ENCODE measurements at regions not wholly inside any gene's neighbourhood (a gene's known extent, or its start where the extent isn't known, plus 50 kb on each side); places are given as distances from the start of the nearest gene placed in this dataset.
A peak's percentile ranks its signal among the peaks of the same experiment; 100 is the strongest.

DNA sequence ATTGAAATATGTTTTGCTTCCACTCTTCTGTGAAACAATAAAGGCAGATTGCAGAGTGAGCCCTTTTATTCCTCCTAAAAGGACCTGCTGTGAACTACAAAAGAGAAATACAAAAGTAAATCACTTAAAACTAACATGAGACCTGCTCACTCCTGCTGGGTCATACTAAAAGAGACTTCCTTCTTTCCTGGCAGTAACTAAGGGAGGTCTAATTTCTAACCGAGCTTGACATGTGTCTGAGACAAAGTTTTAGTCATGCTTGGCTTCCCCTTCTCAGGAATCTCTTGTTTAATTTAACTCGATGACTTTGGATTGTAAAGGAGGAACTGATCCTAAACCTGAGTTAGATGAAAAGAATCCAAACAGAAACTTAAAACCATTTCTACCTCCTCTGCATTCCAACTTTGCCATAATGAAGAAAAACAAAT, 86.4 kb upstream of the CDH6 start:
- Histone ChIP-seq H3K4me1 (ENCODE audit: control insufficient read depth in 1 of 2, low read depth in 2 of 2) (peaks cover 7 to 25% of the 10 kb centered on the region in 2 donors), H3K9me3 (no peaks in the 10 kb centered on the region), H3K4me3 (peak overlapping the region; percentile 3), H3K27ac (peak overlapping the region; percentile 23 to 47), H3K36me3 (no peaks in the 10 kb centered on the region), H3K27me3 (replicated peaks; ENCODE audit: insufficient read depth) (no peaks in the 10 kb centered on the region)
- DNase-seq (ENCODE audit: low spot score) (no peak), ATAC-seq (ENCODE audit: insufficient number of reproducible peaks, low FRiP score, low read depth) (no peak)
- TF ChIP-seq, protein P1, sequence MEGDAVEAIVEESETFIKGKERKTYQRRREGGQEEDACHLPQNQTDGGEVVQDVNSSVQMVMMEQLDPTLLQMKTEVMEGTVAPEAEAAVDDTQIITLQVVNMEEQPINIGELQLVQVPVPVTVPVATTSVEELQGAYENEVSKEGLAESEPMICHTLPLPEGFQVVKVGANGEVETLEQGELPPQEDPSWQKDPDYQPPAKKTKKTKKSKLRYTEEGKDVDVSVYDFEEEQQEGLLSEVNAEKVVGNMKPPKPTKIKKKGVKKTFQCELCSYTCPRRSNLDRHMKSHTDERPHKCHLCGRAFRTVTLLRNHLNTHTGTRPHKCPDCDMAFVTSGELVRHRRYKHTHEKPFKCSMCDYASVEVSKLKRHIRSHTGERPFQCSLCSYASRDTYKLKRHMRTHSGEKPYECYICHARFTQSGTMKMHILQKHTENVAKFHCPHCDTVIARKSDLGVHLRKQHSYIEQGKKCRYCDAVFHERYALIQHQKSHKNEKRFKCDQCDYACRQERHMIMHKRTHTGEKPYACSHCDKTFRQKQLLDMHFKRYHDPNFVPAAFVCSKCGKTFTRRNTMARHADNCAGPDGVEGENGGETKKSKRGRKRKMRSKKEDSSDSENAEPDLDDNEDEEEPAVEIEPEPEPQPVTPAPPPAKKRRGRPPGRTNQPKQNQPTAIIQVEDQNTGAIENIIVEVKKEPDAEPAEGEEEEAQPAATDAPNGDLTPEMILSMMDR (IDR thresholded peaks at IDR 0.05) = no peak

DNA sequence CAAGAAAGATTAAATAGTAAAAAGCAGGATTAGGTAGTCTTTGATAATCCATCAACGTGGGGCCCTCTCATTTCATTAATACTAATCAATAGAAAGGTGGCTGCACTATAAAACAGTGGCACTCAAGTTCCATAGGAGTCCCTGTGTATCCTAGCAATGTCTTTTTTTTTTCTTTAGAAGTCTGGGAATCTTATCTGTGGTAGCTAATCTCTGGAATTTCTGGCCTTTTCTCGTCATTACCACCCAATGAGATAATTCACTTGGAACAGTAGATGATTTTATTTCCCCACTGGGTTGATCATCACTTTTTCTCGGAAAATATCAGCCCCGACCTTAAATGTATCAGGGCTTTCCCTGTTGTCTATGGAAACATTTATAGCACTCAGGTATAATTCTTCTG, 86.8 kb upstream of the CDH6 start:
- H3K27me3 ChIP-seq (replicated peaks; ENCODE audit: insufficient read depth) = no peaks in the 10 kb centered on the region
- TF ChIP-seq, protein P1 (IDR thresholded peaks at IDR 0.05) = no peak
- peaks cover 7 to 23% of the 10 kb centered on the region in 2 donors for H3K4me1 ChIP-seq (ENCODE audit: control insufficient read depth in 1 of 2, low read depth in 2 of 2)
- DNase-seq (ENCODE audit: low spot score) = no peak
- ATAC-seq (ENCODE audit: insufficient number of reproducible peaks, low FRiP score, low read depth) = no peak
- no peaks in the 10 kb centered on the region for H3K9me3 ChIP-seq
- peak overlapping the region; percentile 3 for H3K4me3 ChIP-seq
- H3K36me3 ChIP-seq = no peaks in the 10 kb centered on the region
- H3K27ac ChIP-seq = peak overlapping the region; percentile 23 to 47

DNA sequence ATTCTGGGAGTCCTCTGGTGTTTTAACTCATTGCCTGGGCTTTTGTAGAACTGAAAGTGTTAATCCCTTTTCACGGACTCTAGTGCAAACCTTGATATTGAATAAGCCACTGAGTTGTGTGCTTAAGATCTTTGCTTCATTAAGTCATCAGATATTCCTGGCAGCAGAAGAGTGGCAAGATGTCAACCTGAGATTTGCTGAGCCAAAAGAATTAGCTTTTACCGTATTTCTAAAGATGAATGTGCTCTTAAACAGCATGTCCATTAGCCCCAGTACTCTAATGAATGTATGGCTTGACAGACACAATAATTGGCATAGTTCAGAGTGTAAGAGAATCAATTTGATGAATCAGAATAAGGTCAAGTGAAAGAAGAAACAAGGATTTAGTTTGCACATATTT, 87.2 kb upstream of the CDH6 start:
- Histone ChIP-seq H3K9me3 (no peaks in the 10 kb centered on the region), H3K27ac (peak overlapping the region; percentile 23 to 47), H3K4me3 (no peak overlapping the region), H3K4me1 (ENCODE audit: control insufficient read depth in 1 of 2, low read depth in 2 of 2) (peaks cover 7 to 23% of the 10 kb centered on the region in 2 donors), H3K27me3 (replicated peaks; ENCODE audit: insufficient read depth) (no peaks in the 10 kb centered on the region), H3K36me3 (no peaks in the 10 kb centered on the region)
- TF ChIP-seq, protein P1 (IDR thresholded peaks at IDR 0.05) = no peak
- DNase-seq (ENCODE audit: low spot score) = no peak
- no peak for ATAC-seq (ENCODE audit: insufficient number of reproducible peaks, low FRiP score, low read depth)

DNA sequence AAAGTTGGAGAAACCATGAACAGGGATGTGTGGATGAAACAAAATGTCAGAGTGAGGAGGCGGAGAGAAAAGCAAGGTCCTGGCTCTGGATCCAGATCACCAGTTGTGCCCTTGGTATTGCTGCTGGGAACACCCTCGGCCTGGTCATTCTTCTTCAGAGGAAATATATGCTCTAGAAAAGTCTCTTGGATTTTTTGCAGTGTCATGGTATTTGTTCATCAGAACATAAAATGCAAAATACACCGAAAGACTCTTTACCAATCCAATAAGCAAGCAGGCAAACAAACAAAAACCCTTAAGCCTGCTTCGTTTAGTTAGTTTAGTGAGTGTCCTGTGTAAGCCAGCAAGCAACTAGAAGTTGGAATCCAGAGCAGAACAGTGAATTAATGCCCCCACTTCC, 88.7 kb upstream of the CDH6 start:
- Histone ChIP-seq H3K27ac (no peak overlapping the region), H3K4me1 (ENCODE audit: control insufficient read depth in 1 of 2, low read depth in 2 of 2) (peaks cover 7 to 23% of the 10 kb centered on the region in 2 donors), H3K36me3 (no peaks in the 10 kb centered on the region), H3K9me3 (no peaks in the 10 kb centered on the region), H3K27me3 (replicated peaks; ENCODE audit: insufficient read depth) (no peaks in the 10 kb centered on the region), H3K4me3 (no peak overlapping the region)
- TF ChIP-seq, protein P1 (IDR thresholded peaks at IDR 0.05) = no peak
- ATAC-seq (ENCODE audit: insufficient number of reproducible peaks, low FRiP score, low read depth) (no peak), DNase-seq (ENCODE audit: low spot score) (no peak)

DNA sequence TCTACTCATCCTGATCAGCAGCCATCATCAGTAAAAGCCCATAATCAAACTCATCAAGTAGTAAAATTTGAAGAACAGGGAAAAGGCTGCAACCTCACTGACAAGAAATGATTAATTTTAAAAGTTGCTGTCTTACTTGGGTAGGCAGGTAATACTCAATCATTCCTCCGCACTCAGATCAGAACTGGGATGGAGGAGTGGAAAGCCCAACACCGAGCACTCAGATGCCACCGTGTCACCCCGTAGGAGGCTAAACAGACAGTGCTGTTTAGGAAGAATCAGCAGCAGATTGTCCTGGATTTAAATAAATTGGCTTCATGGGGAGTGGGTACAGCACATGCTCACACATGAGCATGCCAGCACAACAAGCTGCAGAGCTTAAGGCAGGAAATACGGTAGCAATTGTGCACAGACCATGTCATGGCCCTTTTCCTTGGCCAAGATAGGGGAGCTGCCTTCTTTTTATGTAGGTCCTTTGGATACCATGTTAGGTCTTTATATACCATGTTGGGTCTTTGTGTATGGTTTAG, 92.6 kb upstream of the CDH6 start:
- H3K9me3 ChIP-seq = no peaks in the 10 kb centered on the region

More for the DNA sequence above, 92.6 kb upstream of the CDH6 start:
- Histone ChIP-seq H3K4me3 (no peak overlapping the region), H3K27me3 (replicated peaks; ENCODE audit: insufficient read depth) (no peaks in the 10 kb centered on the region), H3K27ac (no peak overlapping the region), H3K36me3 (no peaks in the 10 kb centered on the region), H3K4me1 (ENCODE audit: control insufficient read depth in 1 of 2, low read depth in 2 of 2) (peaks cover 6 to 17% of the 10 kb centered on the region in 2 donors)
- ATAC-seq (ENCODE audit: insufficient number of reproducible peaks, low FRiP score, low read depth) (no peak), DNase-seq (ENCODE audit: low spot score) (no peak)
- TF ChIP-seq, protein P1 (IDR thresholded peaks at IDR 0.05) = no peak
